IMR-90 (cell line): ENCODE measurements at regions not wholly inside any gene's neighbourhood (a gene's known extent, or its start where the extent isn't known, plus 50 kb on each side); places are given as distances from the start of the nearest gene placed in this dataset.

Experiments
- BHLHE40 ChIP-seq: fragments of 150-350 bp; IDR thresholded peaks from 2 replicates; pipeline ENCODE4 v1.6.1; 2016; ENCODE audit warnings: mild to moderate bottlenecking, low read depth, low read length
- POLR2A ChIP-seq: IDR thresholded peaks from 2 replicates; pipeline ENCODE4 v1.6.1; 2012; ENCODE audit warnings: mild to moderate bottlenecking, low read depth, low read length
- RAD21 ChIP-seq: IDR thresholded peaks from 2 replicates; pipeline ENCODE4 v1.6.1; 2012; ENCODE audit warnings: low read length, improper control_type of control experiment
- TF ChIP-seq, protein P1 (sequence below): conservative IDR thresholded peaks from 2 replicates; pipeline ENCODE4 v1.5.1; 2012; ENCODE audit warnings: mild to moderate bottlenecking, low read depth, low read length, improper control_type of control experiment
- TF ChIP-seq, protein P2 (sequence below): fragments of 150-350 bp; IDR thresholded peaks from 2 replicates; pipeline ENCODE4 v1.6.1; 2016; ENCODE audit warnings: low read depth, mild to moderate bottlenecking, low read length, moderate library complexity, borderline replicate concordance

DNA sequence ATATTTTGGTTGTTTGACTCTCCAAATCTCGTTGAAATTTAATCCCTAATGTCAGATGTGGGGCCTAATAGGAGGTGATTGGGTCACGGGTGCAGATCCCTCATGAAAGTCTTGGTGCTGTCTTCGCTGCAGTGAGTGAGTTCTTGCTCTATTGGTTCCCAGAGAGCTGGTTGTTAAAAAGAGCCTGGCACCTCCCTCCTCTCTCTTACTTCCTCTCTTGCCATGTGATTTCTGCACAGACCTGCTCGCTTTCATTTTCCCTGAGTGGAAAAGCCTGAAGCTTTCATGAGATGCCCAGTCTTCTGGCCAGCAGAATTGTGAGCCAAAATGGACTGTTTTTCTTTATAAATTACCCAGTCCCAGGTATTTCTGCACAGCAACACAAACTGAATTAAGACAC is 221.6 kb downstream of the MAT2B start:
- TF ChIP-seq POLR2A: no peak
- TF ChIP-seq, protein P1, sequence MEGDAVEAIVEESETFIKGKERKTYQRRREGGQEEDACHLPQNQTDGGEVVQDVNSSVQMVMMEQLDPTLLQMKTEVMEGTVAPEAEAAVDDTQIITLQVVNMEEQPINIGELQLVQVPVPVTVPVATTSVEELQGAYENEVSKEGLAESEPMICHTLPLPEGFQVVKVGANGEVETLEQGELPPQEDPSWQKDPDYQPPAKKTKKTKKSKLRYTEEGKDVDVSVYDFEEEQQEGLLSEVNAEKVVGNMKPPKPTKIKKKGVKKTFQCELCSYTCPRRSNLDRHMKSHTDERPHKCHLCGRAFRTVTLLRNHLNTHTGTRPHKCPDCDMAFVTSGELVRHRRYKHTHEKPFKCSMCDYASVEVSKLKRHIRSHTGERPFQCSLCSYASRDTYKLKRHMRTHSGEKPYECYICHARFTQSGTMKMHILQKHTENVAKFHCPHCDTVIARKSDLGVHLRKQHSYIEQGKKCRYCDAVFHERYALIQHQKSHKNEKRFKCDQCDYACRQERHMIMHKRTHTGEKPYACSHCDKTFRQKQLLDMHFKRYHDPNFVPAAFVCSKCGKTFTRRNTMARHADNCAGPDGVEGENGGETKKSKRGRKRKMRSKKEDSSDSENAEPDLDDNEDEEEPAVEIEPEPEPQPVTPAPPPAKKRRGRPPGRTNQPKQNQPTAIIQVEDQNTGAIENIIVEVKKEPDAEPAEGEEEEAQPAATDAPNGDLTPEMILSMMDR: no peak
- TF ChIP-seq RAD21: no peak
- TF ChIP-seq, protein P2, sequence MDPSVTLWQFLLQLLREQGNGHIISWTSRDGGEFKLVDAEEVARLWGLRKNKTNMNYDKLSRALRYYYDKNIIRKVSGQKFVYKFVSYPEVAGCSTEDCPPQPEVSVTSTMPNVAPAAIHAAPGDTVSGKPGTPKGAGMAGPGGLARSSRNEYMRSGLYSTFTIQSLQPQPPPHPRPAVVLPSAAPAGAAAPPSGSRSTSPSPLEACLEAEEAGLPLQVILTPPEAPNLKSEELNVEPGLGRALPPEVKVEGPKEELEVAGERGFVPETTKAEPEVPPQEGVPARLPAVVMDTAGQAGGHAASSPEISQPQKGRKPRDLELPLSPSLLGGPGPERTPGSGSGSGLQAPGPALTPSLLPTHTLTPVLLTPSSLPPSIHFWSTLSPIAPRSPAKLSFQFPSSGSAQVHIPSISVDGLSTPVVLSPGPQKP: no peak
- no peak for TF ChIP-seq BHLHE40
